Neural crest cell (in vitro differentiated cells): ENCODE measurements at regions not wholly inside any gene's neighbourhood (a gene's known extent, or its start where the extent isn't known, plus 50 kb on each side); places are given as distances from the start of the nearest gene placed in this dataset.

Source experiments
- DNase-seq: peaks from one replicate; pipeline ENCODE4 v3.0.0; 2021; ENCODE audit warnings: low read depth, mixed read lengths, low spot score
- H3K27ac Mint-ChIP-seq: one replicate; pipeline ENCODE4 v1.8.0; 2021; ENCODE audit warnings: mild to moderate bottlenecking, mixed read lengths; ENCODE audit not compliant: unreplicated experiment
- H3K27me3 Mint-ChIP-seq: 2 replicates; pipeline ENCODE4 v1.8.0; 2021; ENCODE audit warnings: low read depth, mild to moderate bottlenecking, mixed read lengths
- H3K36me3 Mint-ChIP-seq: 2 replicates; pipeline ENCODE4 v1.8.0; 2021; ENCODE audit warnings: low read depth, mild to moderate bottlenecking, mixed read lengths
- H3K4me1 Mint-ChIP-seq: 2 replicates; pipeline ENCODE4 v1.8.0; 2021; ENCODE audit warnings: mixed read lengths
- H3K4me3 Mint-ChIP-seq: one replicate; pipeline ENCODE4 v1.8.0; 2021; ENCODE audit warnings: mild to moderate bottlenecking, mixed read lengths
- H3K9me3 Mint-ChIP-seq: 2 replicates; pipeline ENCODE4 v1.8.0; 2021; ENCODE audit warnings: mixed read lengths
- TF ChIP-seq, protein P1 (sequence below): fragments of 200-600 bp; sonication (generic); conservative IDR thresholded peaks from 2 replicates; pipeline ENCODE4 v1.5.0; 2021; ENCODE audit warnings: antibody characterized with exemption, mild to moderate bottlenecking

DNA sequence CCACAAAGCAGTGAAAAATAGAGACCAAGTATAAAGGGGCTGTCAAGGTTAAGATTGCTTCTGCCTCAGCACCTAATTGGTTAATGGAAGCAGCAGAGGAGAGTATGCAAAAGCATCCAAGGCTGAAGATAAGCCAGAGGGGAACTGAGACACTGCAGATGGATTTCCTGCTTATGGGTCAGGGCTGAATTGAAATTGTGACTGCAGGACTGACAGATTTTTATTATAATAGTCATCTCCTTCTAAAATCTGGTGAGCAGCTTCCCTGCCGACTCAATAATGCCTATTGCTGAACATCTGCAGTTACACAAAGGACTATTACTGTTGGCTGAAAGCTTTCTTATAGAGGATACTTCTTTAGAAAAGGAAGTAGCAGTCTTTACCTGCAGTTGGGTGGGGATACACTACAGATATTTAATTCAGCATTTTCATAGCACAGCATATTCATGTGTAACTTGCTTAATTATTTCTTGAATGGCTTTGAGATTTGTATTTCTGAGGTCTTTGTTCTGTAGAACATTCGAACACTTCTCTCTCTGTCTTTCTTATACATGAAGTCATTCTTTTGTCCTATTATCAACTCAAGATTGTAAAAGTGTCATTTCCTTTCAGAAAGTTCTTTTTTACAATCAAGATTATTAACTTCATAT lies 363.0 kb upstream of the RIOK2 start:
- no peak overlapping the region for H3K4me3 Mint-ChIP-seq
- TF ChIP-seq, protein P1, sequence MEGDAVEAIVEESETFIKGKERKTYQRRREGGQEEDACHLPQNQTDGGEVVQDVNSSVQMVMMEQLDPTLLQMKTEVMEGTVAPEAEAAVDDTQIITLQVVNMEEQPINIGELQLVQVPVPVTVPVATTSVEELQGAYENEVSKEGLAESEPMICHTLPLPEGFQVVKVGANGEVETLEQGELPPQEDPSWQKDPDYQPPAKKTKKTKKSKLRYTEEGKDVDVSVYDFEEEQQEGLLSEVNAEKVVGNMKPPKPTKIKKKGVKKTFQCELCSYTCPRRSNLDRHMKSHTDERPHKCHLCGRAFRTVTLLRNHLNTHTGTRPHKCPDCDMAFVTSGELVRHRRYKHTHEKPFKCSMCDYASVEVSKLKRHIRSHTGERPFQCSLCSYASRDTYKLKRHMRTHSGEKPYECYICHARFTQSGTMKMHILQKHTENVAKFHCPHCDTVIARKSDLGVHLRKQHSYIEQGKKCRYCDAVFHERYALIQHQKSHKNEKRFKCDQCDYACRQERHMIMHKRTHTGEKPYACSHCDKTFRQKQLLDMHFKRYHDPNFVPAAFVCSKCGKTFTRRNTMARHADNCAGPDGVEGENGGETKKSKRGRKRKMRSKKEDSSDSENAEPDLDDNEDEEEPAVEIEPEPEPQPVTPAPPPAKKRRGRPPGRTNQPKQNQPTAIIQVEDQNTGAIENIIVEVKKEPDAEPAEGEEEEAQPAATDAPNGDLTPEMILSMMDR, result no peak
- H3K27ac Mint-ChIP-seq, result no peak overlapping the region
- H3K4me1 Mint-ChIP-seq, result peaks cover 26% of the 10 kb centered on the region
- H3K36me3 Mint-ChIP-seq, result peaks cover 1% of the 10 kb centered on the region
- H3K9me3 Mint-ChIP-seq, result peaks cover 1% of the 10 kb centered on the region
- no peak for DNase-seq
- H3K27me3 Mint-ChIP-seq, result no peaks in the 10 kb centered on the region

DNA sequence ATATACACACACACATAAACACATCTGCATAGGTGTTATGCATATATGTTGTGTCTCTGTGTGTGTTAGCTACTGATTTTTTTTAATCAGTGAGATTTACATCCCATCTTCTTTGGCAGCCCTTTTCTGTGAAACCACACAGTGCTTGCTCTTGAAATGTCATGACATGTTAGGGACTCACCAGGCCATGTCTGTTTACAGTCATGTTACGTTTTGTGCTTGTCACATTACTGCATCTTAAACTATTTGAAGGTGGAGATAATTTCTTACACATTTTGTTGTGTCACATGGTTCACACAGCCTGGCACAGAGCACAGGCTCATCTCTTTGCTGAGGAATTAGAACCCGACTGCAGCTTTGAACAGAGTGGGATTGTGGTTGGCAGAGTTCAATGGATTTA lies 364.4 kb upstream of the RIOK2 start:
- DNase-seq, result no peak
- H3K4me1 Mint-ChIP-seq, result peaks cover 26% of the 10 kb centered on the region
- H3K27ac Mint-ChIP-seq, result no peak overlapping the region
- H3K27me3 Mint-ChIP-seq, result no peaks in the 10 kb centered on the region
- H3K4me3 Mint-ChIP-seq, result no peak overlapping the region
- no peaks in the 10 kb centered on the region for H3K36me3 Mint-ChIP-seq
- TF ChIP-seq, protein P1, result no peak
- H3K9me3 Mint-ChIP-seq, result no peaks in the 10 kb centered on the region

DNA sequence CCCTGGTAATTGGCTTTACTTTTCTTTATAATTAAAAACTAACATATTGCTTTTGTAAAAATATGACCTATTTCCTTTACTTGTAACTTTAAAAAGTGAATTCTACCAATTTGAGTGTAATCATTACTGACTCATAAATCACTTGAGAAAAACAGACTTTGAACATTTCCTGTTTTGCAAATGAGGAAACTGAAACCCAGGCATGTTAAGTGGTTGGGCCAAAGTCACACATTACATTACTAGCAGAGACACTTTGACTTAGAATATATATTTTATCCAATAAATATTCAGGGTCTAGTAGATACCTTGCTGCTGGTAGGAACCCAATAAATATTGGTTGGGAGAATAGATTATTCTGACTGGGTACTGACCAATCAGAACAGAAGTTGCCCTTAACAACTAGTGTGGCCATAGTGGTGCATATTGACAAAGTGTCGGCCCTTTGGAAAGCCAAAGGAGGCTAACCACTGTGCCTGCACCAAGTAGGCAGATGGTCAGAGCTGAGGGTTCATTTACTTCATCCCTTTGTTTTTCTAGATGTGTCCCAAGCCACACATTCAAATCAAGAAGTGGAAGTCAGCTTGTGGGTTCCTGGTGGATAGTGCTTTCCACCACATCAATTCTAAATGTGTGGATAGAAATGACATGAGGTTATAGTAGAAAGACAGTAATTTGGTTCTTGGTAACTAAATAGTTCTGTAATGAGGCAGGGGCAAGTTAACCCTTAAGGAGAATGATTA lies 365.1 kb upstream of the RIOK2 start:
- Mint-ChIP-seq H3K9me3 (no peaks in the 10 kb centered on the region), H3K27me3 (no peaks in the 10 kb centered on the region), H3K4me1 (peaks cover 26% of the 10 kb centered on the region), H3K36me3 (no peaks in the 10 kb centered on the region), H3K27ac (no peak overlapping the region), H3K4me3 (no peak overlapping the region)
- no peak for DNase-seq
- TF ChIP-seq, protein P1, result no peak

DNA sequence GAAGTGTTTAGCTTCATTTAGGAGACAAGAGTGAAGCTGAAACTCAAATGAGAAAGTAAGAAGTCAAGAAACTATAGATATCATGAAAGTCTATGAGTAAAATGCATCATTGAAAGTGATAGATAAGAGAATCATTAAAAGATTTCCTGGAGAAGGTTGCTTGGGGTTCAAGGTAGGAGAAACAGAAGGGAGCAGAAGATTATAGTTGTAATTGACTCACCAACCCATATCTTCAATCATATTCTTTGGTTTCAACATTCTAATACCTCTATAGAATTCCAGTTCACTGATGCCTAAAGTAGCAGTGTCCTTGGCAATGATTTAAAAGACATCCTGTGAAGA lies 365.7 kb upstream of the RIOK2 start:
- Mint-ChIP-seq H3K36me3 (no peaks in the 10 kb centered on the region), H3K9me3 (no peaks in the 10 kb centered on the region), H3K4me1 (peaks cover 26% of the 10 kb centered on the region), H3K27ac (no peak overlapping the region), H3K4me3 (no peak overlapping the region), H3K27me3 (no peaks in the 10 kb centered on the region)
- TF ChIP-seq, protein P1, result no peak
- DNase-seq, result no peak

DNA sequence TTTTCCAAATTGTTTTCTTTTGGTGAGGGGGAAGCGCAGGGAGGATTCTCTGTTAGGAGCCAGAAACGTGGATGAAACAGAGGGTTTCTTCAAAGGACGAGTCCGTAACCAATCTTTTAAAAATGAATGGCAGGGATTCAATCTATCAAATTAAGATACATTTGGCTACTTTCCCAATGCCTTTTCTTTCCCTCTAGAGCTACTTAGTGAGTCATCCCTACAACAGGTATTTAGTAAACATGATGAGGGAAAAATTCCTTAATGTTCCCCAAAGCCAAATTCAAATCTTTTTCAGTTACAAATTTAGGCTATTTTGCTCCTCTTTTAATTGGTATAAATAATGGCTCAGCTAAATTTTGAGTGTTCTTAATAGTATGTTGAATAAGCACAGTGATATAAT lies 366.4 kb upstream of the RIOK2 start:
- Mint-ChIP-seq H3K36me3 (no peaks in the 10 kb centered on the region), H3K27ac (peak overlapping the region; percentile 67), H3K4me1 (peaks cover 25% of the 10 kb centered on the region)

More for the DNA sequence above, 366.4 kb upstream of the RIOK2 start:
- no peak overlapping the region for H3K4me3 Mint-ChIP-seq
- H3K9me3 Mint-ChIP-seq, result no peaks in the 10 kb centered on the region
- no peaks in the 10 kb centered on the region for H3K27me3 Mint-ChIP-seq
- DNase-seq, result no peak
- TF ChIP-seq, protein P1, result no peak
